ENCODE measurements at regions not wholly inside any gene's neighbourhood (a gene's known extent, or its start where the extent isn't known, plus 50 kb on each side); places are given as distances from the start of the nearest gene placed in this dataset.

- no peak overlapping the region for H3K27ac Mint-ChIP-seq
- Histone ChIP-seq H2BK20ac (ENCODE audit: low read depth, low read length, poor library complexity, severe bottlenecking) (no peak overlapping the region), H2BK5ac (ENCODE audit: insufficient read length, low read length) (no peak overlapping the region), H3K4me1 (ENCODE audit: insufficient read depth, low read length) (no peaks in the 10 kb centered on the region), H3K56ac (ENCODE audit: insufficient read length, low read depth, low read length) (no peak overlapping the region), H3K27ac (ENCODE audit: insufficient read length, low read depth, low read length) (no peak overlapping the region), H3K4ac (ENCODE audit: low read depth, low read length) (no peak overlapping the region), H4K5ac (ENCODE audit: insufficient read length, low read depth, low read length) (no peak overlapping the region), H3K9me3 (ENCODE audit: control insufficient read depth, low read depth, low read length) (no peaks in the 10 kb centered on the region), H2BK12ac (ENCODE audit: insufficient read length, low read depth, low read length) (no peak overlapping the region), H2AK5ac (ENCODE audit: insufficient read length, low read length) (no peak overlapping the region), H3K23me2 (ENCODE audit: insufficient read length, low read depth, low read length, poor library complexity, severe bottlenecking) (no peaks in the 10 kb centered on the region), H4K20me1 (ENCODE audit: control insufficient read depth, insufficient read depth, insufficient read length) (no peaks in the 10 kb centered on the region), H3K23ac (ENCODE audit: insufficient read length, low read depth, low read length) (no peak overlapping the region), H2BK120ac (ENCODE audit: low read depth, low read length, poor library complexity, severe bottlenecking) (no peak overlapping the region), H2BK15ac (ENCODE audit: low read depth, low read length) (no peak overlapping the region), H4K8ac (replicated peaks; ENCODE audit: insufficient read length, low read depth, low read length) (no peak overlapping the region), H4K91ac (ENCODE audit: insufficient read length, low read depth, low read length) (no peak overlapping the region), H3K79me1 (ENCODE audit: insufficient read depth, low read depth, low read length, poor library complexity, severe bottlenecking) (no peaks in the 10 kb centered on the region), H3K14ac (ENCODE audit: insufficient read depth, low read length) (no peak overlapping the region), H3T11ph (ENCODE audit: low read length) (no peak overlapping the region), H3K18ac (ENCODE audit: insufficient read length, low read depth, low read length) (no peak overlapping the region), H2AFZ (ENCODE audit: low read length) (no peak overlapping the region), H3K27me3 (ENCODE audit: insufficient read depth, low read length) (no peaks in the 10 kb centered on the region), H3K9ac (ENCODE audit: extremely low read depth, insufficient read length, low read length) (no peak overlapping the region), H3K4me2 (ENCODE audit: insufficient read depth, insufficient read length, low read length) (no peak overlapping the region), H3K79me2 (ENCODE audit: insufficient read depth, low read length) (no peaks in the 10 kb centered on the region)
- WGBS (ENCODE audit: extremely low coverage, insufficient read length, low lambda C conversion rate): no CpG with 5 or more reads among the region's 1 CpG
- H3K4me3 Mint-ChIP-seq: no peak overlapping the region
- H3K36me3 Mint-ChIP-seq (ENCODE audit: insufficient read depth in 1 of 3, low read depth in 3 of 3): peaks cover 0 to 6% (median 2%) of the 10 kb centered on the region in 3 experiments; a peak in 2 of 7 replicates
- H3K4me1 Mint-ChIP-seq: no peaks in the 10 kb centered on the region
- H3K9me3 Mint-ChIP-seq: peaks cover 6% of the 10 kb centered on the region in 2 experiments; a peak in 2 of 5 replicates
- TF ChIP-seq CTCF (conservative IDR thresholded peaks at IDR 0.05): no peak
- no peaks in the 10 kb centered on the region for H3K27me3 Mint-ChIP-seq (ENCODE audit: low read depth)
- DNase-seq: no peak
Measured at GRCh38 chr2:56739413-56739812, 555.6 kb downstream of the CCDC85A start.

Data from H9 (cell line).